Activated CD4-positive, CD25-positive, alpha-beta regulatory T cell treated with anti-CD3 and anti-CD28 coated beads, Interleukin-2, amount 50 U/mL, for 72 hours (primary cell): ENCODE measurements at regions not wholly inside any gene's neighbourhood (a gene's known extent, or its start where the extent isn't known, plus 50 kb on each side); places are given as distances from the start of the nearest gene placed in this dataset.
"Not testable (repeated sequence)": the region's sequence is repeated elsewhere in the genome, so short reads cannot be mapped to it uniquely, and the experiment has no call there.

ENCODE experiments used
- DNase-seq: peaks from one replicate; pipeline ENCODE4 v3.0.0; 2021

GRCh38 chr15:25171111-25171811 is 216.5 kb downstream of the SNRPN start:
- peak; percentile 5 for DNase-seq

DNA sequence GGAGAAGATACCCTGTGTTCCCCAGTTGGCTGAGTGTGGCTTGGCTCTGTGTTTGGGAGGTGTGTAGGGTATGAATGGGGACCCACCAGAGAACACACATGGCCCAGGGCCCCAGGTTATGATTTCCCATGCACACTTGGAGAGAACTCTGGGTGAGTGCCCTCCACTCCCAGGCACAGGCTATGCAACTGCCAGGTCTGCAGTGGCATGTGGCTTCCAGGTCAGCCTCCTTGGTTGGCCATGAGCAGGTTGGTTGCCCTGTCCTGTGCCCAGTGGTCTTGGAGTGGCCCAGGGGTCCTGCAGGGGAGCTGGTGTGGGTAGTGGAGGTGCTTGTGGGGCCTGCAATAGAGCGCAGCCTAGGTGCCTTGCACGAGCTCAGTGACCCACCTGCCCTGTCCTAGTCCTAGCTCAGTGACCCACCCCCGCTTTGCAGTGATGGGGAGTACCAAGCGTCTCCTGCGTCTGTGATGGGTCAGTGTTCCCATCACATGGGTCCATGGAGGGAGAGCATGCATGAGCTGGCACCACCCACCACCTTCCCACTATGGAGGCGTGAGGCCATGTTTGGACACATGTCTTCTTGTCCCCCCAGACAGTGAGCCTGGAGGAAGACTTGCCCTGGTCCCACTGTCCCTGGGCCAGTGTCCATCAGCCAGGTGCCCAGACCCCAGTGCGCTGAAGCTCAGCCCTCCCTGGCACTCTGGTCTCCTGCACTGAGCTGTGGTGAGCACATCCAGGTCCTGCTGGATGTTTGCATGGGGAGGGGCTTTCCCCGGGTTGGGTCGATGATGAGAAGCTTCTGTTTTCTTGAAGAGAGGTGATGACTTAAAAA is 217.3 kb downstream of the SNRPN start:
- DNase-seq: peak; percentile 9

- no peak for DNase-seq
Observed at GRCh38 chr15:25172691-25173090, 217.9 kb downstream of the SNRPN start.

GRCh38 chr15:25173241-25174028 is 218.6 kb downstream of the SNRPN start:
- DNase-seq: no peak

GRCh38 chr15:25174149-25174548 is 219.4 kb downstream of the SNRPN start:
- DNase-seq: not testable (repeated sequence)

GRCh38 chr15:25175033-25175788 is 220.4 kb downstream of the SNRPN start:
- peak; percentile 12 for DNase-seq

- DNase-seq: peak; percentile 8
Observed at GRCh38 chr15:25175789-25176615, 221.2 kb downstream of the SNRPN start.

GRCh38 chr15:25176616-25176923 is 221.8 kb downstream of the SNRPN start:
- DNase-seq: no peak

DNA sequence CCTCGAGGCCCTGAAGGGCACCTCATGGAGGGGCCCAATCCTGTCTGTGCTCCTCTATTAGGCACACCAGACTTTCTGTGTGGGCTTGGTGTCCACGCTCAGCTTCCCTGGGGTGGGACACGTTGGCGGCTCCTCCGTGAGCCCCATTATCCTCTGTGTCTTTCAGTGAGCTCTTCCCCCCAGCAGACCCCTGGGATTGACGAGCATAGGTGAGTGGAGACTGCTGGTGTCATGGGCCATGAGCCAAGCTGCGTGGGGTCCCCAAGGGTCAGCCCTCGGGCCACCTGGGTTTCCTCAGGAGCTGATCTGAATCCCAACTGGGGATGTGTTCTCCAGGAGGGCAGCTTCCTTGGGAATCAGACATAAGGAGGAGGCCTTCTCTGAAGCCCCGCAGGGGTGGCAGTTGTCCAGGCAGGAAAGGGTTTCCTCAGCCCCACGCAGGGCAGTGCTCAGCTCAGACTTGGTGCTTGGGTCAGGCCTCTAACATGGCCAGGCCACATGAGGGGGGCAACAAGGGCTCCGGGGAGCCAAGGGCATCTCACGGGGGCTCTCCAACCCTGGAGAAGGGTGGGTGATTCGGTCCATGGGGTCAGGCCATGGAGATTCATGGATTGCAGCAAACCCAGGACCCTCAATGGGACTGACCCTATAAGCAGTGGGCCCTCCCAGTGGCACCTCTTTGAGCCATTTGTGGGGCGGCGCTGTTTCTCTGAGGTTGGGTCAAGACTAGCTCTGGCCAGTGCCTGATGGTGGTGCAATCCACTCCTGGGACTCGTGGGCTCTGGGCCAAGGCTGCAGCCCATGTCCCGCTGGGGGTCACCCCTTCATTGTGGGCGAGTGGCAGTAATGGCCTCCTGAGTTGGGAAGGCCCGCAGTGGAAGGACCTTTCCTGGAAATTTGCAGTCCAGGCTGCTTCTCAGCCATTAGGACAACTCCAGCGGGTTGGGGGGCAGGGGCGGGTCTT is 222.5 kb downstream of the SNRPN start:
- peak; percentile 14 for DNase-seq

DNA sequence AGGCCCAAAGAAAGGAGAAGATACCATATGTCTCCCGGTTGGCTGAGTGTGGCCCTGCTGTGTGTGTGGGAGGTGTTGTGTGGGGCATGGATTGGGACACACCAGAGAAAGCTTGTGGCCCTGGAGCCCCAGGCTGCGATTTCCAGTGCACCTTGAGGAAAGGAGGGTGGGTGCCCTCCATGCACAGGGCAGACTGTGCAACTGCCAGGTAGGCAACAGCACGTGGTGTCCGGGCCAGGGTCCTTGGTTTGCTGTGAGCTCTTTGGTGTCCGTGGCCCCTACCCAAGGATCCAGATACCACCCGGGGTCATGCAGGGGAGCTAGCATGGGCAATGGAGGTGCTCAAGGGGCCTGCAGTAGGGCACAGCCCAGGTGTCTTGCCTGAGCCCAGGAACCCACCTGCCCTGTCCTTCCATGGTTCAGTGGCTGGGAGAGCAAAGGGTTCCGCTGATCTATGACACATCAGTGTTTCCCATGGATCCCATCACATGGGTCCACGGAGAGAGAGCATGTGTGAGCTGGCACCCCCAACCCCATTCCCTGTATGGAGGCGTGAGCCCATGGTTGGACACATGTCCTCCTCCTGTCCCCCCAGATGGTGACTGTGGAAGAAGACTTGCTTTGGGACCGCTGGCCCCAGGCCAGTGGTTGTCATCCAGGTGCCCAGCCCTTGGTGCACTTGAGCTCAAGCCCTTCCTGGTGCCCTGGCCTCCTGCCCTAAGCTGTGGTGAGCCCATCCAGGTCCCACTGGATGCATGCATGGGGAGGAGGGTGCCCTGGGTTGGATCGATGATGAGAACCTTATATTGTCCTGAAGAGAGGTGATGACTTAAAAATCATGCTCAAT is 223.4 kb downstream of the SNRPN start:
- peak; percentile 17 for DNase-seq

GRCh38 chr15:25178835-25179672 is 224.3 kb downstream of the SNRPN start:
- DNase-seq: peak; percentile 26

DNA sequence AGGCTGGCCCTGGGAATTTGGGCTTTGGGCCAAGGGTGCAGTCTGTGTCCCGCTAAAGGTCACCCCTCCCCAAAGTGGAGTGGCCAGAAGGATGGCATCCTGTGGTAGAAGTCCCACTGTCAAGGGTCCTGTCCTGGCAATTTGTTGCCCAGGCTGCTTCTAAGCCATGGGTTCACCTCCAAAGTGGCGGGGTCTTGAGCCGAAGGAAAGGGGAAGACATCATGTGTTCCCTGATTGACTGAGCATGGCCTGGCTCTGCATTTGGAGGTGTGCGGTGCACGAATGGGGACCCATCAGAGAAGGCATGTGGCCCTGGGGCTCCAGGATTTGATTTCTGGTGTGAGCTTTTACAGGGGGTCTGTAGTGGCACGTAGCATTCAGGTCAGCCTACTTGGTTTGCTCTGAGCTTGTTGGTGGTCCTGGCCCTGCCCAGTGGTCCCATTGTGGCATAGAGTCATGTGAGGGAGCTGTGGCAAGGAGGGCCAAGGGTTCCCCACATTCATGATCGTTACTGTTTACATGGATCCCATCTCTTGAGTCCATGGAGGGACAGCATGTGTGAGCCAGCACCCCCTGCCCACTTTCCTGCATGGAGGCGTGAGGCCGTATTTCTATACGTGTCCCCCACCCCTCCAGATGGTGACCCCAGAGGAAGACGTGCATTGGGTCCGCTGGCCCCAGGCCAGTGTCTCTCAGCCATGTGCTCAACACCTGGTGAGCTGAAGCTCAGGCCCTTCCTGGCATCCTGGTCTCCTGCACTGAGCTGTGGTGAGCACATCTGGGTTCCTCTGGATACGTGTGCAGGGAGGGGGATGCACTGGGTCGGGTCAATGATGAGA is 225.1 kb downstream of the SNRPN start:
- DNase-seq: peak; percentile 3

DNA sequence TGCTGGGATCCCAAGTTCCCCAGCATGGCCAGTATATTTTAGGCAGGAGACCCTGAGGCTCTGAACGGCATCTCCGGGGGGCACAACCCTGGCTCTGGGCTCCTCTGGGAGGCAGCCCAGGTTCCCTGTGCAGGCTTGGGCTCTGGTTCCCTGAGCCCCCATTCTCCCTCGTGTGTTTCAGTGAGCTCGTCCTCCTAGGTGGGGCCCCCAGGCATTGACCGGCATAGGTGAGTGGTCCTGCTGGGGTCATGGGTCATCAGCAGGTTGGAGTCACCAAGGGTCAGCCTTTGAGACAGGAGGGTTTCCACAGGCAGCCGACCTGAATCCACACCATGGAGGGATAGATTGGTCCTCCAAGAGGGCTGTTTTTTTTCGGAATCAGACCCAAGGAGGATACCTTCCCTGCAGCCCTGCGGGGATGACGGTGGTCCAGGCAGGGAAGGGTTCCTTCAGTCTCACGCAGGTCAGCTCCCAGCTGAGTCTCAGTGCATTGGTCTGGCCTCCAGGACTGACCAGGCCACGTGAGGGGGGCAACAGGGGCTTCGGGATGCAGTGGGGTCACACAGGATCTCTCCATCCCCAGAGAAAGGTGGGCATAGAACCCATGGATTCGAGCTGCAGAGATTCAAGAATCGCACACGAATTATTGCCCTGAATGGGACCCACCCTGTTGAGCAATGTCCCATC is 226.0 kb downstream of the SNRPN start:
- peak; percentile 20 for DNase-seq

DNA sequence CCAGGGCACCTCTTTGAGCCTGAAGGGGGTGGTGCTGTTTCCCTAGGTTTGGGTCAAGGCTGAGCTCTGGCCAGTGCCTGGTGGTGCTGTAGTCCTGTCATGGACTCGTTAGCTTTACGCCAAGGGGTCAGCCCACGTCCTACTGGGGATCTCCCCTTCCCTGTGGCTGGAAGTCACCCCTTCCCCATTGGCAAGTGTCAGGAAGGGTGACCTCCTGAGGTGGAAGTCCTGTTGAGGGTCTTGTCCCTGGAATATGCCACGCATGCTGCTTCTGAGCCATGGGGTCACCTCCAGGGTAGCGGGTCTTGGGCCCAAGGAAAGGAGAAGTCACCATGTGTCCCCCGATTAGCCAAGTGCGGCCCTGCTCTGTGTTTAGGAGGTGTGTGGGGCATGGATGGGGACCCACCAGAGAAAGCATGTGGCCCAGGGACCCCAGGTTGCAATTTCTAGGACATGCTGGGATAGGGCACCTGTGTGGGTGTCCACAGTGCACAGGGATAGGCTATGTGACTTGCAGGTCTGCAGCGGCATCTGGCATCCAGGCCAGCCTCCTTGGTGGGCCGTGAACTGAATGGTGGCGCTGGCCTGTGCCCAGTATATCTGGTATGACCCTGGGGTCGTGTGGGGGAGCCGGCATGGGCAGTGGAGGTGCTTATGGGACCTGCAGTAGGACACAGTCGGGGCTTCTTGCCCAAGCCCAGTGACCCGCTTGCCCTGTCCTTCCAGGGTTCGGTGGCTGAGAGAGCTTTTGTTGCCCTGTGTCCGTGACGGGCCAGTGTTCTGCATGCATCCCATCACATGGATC is 226.7 kb downstream of the SNRPN start:
- DNase-seq: peak; percentile 4

DNA sequence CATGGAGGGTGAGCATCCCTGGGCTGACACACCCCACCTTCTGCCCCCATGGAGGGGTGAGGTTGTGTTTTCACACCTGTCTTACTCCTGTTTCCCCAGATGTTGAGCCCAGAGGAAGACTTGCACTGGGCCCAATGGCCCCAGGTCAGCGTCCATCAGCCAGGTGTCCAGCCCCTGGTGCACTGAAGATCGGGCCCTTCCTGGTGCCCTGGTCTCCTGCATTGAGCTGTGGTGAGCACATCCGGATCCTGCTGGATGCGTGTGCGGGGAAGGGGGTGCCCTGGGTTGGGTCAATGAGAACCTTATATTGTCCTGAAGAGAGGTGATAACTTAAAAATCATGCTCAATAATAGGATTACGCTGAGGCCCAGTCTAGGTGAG is 227.3 kb downstream of the SNRPN start:
- DNase-seq: peak; percentile 7

GRCh38 chr15:25182736-25183445 is 228.1 kb downstream of the SNRPN start:
- peak; percentile 6 for DNase-seq
